ENCODE measurements at regions not wholly inside any gene's neighbourhood (a gene's known extent, or its start where the extent isn't known, plus 50 kb on each side); places are given as distances from the start of the nearest gene placed in this dataset.
"Not testable (repeated sequence)": the region's sequence is repeated elsewhere in the genome, so short reads cannot be mapped to it uniquely, and the experiment has no call there.

DNA sequence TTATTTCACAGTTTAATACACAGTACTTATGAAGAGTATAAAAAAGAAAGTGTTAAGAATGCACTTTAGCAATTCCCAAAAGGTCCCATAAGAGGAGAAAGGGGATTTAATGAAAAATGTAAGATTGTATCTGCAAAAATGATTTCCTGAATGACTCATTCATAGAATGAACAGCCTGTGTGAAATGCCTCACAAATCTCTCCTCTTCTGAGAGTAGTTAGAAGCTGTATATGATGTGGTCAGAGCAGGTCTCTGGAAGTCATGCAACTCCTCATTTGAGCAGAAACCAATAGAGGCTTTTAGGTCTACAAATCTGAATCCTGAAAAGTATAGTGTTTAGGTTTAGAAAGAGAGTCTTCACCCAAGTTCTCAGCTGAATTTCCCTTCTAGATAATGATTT lies 381.3 kb upstream of the INTU start:
- DNase-seq (ENCODE audit: low read depth, low spot score): peak; percentile 7

DNA sequence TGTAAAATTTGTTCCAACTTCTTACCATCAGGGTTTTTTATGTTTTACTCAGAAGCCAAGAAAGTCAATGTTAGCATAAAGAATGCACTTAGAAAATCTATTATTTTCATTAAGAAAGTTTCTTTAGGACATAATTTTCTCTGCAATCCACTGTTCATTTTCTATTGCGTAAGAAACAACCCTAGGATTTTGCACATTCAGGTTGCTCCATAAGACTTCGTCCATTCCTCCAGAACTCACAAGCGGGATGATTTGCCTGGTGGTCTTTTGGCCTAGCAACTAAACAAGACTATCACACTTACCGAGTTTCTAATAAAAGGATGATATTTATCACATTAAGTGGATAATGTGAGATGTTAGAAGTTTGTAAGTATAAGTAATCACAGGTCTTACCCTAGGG lies 376.3 kb upstream of the INTU start:
- no peak for DNase-seq (ENCODE audit: low read depth, low spot score)

GRCh38 chr4:127261476-127261875 lies 371.3 kb upstream of the INTU start:
- peak; percentile 15 for DNase-seq (ENCODE audit: low read depth, low spot score)

- no peak for DNase-seq (ENCODE audit: low read depth, low spot score)
Observed at GRCh38 chr4:127268367-127268766, 364.4 kb upstream of the INTU start.

GRCh38 chr4:127277023-127277422 lies 355.7 kb upstream of the INTU start:
- DNase-seq (ENCODE audit: low read depth, low spot score): not testable (repeated sequence)

- no peak for DNase-seq (ENCODE audit: low read depth, low spot score)
Observed at GRCh38 chr4:127284236-127284635, 348.5 kb upstream of the INTU start.

DNA sequence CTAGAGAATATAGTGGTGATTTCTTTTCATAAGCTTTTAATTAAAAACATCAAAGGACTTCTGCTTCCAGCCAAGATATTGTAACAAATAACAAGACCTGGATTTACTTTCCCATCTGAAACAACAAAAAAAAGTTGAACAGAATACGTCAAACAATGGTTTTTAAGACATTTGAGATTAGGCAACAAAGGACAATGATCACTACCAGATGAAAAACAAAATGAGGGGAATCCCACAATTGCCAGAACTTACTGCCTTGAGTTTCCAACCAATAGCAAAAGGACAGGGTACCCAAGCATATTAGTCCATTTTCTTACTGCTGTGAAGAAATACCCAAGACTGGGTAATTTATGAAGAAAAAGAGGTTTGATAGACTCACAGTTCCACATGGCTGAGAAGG lies 341.4 kb upstream of the INTU start:
- no peak for DNase-seq (ENCODE audit: low read depth, low spot score)

GRCh38 chr4:127293496-127293895 lies 339.3 kb upstream of the INTU start:
- no peak for DNase-seq (ENCODE audit: low read depth, low spot score)

DNA sequence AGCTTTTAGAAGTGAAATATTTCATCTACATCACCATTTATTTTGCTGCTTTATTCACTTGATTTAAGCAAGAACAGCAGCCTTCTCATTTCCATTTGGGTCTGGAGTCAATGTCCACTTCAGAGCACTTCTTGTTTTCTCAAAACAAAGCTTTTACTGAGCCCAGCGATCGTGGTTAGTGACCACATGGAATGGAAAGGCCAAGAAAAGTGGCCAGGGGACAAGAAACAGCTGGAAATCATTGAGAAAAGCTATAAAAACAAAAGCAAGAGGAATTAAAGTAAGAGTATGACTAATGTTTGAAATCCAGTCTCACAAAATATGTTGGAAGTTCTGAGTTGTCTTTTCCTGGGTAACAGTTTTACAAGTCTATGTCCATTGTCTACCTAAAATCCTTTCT lies 328.4 kb upstream of the INTU start:
- peak; percentile 48 for DNase-seq (ENCODE audit: low read depth, low spot score)

DNA sequence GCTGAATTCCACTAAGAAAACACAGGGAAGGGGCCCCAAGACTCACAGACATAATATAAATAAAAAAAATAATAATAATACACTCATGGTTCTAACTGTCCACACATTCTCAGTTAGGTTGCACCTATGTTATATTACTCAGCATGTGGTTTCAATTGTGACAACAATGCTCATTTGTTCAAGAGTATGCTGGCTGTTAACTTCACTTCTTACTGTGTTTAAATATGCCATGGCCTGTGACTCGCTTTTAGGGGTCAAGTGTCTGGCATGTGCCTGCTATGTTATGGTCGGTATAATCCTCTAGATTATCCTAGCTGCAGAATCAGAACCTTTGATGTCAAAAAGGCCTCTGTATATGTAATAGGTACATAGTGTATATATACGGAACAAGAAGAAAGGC lies 324.8 kb upstream of the INTU start:
- DNase-seq (ENCODE audit: low read depth, low spot score): no peak

GRCh38 chr4:127309369-127310102 lies 323.2 kb upstream of the INTU start:
- peak; percentile 41 for DNase-seq (ENCODE audit: low read depth, low spot score)

DNA sequence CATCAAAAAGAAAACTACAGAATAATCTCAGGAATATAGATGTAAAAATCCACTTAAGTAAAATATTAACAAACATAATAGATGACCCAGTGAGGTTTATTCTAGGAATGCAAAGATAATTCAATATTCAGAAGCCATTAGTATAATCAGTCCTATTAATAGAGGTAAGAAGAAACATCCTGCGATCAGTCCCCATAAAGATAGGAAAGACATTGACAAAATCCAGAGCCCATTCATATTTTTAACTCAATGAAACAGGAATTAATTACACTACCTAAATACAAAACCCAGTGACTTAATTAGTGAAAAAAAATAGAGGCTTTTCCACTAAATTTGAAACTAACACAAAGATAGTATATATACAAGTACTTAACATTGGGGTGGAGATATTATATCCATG lies 321.4 kb upstream of the INTU start:
- DNase-seq (ENCODE audit: low read depth, low spot score): no peak

- DNase-seq (ENCODE audit: low read depth, low spot score): no peak
Observed at GRCh38 chr4:127311924-127312323, 320.8 kb upstream of the INTU start.

DNA sequence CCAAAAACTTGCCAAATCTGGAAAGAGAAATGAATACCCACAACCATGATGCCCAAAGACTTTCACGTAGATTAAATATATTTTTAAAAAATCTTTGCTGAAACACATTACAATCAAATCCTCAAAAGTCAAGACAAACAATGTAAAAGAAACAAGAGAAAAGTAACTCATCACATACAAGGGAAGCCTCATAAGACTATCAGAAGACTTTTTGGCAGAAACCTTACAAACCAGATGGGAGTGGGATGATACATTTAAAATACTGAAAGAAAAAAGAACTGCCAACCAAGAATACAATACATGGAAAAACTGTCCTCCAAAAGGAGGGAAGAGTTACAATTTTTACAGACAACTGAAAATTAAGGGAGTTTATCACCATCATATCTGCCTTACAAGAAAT lies 319.0 kb upstream of the INTU start:
- no peak for DNase-seq (ENCODE audit: low read depth, low spot score)

DNA sequence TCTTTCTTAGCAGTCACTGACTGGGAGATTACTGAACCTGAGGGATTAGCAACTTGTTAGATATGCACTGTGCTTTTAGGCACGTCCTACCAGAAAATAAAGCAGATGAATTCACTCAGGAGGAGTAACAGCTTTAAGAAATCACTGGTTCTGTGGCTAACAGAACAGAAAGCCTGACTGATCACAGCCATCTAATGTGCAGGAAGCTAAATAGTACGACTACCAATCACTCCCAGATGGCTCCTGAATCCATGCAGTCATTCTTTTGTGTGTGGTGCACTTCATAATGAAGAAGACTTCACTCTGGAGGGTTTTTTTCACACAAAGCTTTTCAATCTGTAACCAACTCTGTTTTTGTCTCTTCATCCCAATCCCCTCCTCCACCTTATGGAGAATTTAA lies 305.3 kb upstream of the INTU start:
- DNase-seq (ENCODE audit: low read depth, low spot score): no peak

- DNase-seq (ENCODE audit: low read depth, low spot score): no peak
Observed at GRCh38 chr4:127335073-127335620, 297.6 kb upstream of the INTU start.

DNA sequence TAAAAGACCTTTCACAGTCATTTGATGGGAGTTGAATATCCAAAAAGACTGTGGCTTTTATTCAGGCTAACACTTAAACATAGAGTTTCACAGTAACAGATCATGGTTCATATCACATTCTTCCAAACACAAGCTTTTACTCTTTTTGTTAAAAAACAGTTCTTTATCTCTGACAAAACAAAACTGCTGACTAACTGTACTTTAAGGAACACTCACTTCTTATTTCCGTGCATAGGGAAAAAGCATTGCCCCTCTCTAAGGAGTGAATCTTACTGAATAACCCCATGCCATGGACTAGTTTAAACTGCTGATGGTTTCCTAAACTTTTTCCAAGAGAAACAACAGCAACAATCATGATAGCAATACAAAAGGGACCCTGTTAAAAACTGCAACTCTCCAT lies 297.0 kb upstream of the INTU start:
- no peak for DNase-seq (ENCODE audit: low read depth, low spot score)

DNA sequence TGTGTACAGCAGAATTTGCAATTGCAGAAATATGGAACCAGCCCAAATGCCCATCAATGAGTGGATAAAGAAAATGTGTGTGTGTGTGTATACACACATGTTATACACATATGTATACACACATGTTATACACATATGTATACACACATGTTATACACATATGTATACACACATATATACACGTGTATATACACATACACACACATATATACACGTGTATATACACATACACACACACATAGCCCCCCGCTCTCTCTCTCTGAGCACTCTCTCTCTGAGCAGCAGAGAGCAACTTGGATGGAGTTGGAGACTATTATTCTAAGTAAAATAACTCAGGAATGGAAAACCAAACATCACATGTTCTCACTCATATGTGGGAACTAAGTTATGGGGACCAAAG lies 289.6 kb upstream of the INTU start:
- not testable (repeated sequence) for DNase-seq (ENCODE audit: low read depth, low spot score)

GRCh38 chr4:127344071-127344470 lies 288.7 kb upstream of the INTU start:
- no peak for DNase-seq (ENCODE audit: low read depth, low spot score)

DNA sequence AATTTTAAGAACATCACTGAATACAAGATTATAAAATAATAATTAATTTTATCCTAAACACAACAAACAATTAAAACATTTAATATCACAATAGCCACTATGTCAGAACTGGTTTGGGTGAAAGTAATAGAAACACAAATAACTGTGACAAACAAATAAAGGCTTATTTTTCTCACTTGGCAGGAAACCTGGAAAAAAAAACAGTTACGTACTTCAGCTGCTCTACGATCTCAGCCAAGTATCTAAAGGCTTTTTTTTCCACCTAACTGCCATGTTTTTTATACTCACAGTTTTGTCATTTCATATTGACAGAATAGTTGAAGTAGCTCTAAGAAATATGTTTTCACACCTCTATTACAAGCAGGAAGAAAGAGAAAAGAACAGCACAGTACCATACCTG lies 284.8 kb upstream of the INTU start:
- DNase-seq (ENCODE audit: low read depth, low spot score): no peak

DNA sequence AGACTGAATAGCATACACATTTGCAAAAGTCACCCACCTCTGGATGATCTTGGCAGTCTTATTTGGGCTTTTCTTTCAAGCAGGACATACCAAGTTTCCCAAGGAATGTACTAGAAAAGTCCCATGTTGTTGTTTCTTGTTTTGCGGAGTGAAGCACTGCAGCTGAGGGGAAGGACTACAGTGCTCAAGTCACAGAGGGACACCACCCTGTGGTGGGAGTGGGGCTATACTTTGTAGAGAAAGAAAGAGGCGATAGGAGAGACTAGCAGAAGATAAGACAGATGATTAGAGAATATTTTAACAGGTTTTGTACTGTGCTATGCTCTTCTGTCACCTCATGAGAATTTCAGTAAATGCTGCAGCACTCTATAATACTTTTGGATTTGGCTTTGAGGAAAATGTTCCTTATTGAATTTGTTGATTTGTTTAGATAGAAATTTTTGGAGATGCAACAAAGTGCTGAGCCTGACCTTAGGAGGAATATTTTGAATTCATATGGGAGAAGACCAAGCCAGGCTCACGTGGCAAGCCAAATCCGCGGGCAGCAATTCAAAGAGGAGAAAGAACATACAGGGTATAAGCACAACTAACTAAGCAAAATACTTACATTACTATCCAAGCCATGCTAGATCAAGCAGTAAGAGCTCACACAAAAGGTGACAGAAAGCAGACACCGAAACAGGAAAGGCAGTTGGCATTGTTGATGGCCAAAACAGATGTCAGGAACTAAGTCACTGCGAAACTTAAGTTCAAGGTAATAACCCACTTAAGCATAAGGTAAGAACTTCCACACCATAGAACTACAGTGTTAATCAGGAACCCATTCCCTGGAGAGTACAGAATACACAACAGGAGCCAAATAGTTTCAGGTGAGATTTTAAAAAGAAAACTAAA lies 280.3 kb upstream of the INTU start:
- DNase-seq (ENCODE audit: low read depth, low spot score): peak; percentile 7

GRCh38 chr4:127355743-127356142 lies 277.0 kb upstream of the INTU start:
- peak; percentile 78 for DNase-seq (ENCODE audit: low read depth, low spot score)

GRCh38 chr4:127357765-127358164 lies 275.0 kb upstream of the INTU start:
- no peak for DNase-seq (ENCODE audit: low read depth, low spot score)
